GM12891 (cell line): ENCODE measurements at regions not wholly inside any gene's neighbourhood (a gene's known extent, or its start where the extent isn't known, plus 50 kb on each side); places are given as distances from the start of the nearest gene placed in this dataset.
"Not testable (repeated sequence)": the region's sequence is repeated elsewhere in the genome, so short reads cannot be mapped to it uniquely, and the experiment has no call there.

Experiments used
- DNase-seq: peaks from one replicate; pipeline ENCODE4 v3.0.0; 2011; ENCODE audit warnings: low spot score; ENCODE audit not compliant: insufficient read length
- FAIRE-seq: peaks from 2 replicates; lab custom pipeline; 2011; peaks lifted over from hg19 to GRCh38; lab: Jason Lieb, UNC
- PAX5 ChIP-seq: IDR thresholded peaks from 2 replicates; pipeline ENCODE4 v1.6.1; 2011; ENCODE audit warnings: low read length, moderate library complexity, mild to moderate bottlenecking; ENCODE audit not compliant: insufficient read depth, severe bottlenecking
- POLR2A ChIP-seq: IDR thresholded peaks from 2 replicates; pipeline ENCODE4 v1.6.1; 2011; ENCODE audit warnings: low read depth, low read length, control low read depth
- POLR2AphosphoS5 ChIP-seq: IDR thresholded peaks from 2 replicates; pipeline ENCODE4 v1.6.1; 2011; ENCODE audit warnings: low read depth, low read length, control low read depth
- POU2F2 ChIP-seq: IDR thresholded peaks from 2 replicates; pipeline ENCODE4 v1.6.1; 2011; ENCODE audit warnings: low read depth, mild to moderate bottlenecking, control low read depth, low read length, moderate library complexity
- SPI1 ChIP-seq: IDR thresholded peaks from 2 replicates; pipeline ENCODE4 v1.6.1; 2011; ENCODE audit warnings: low read depth, low read length, control low read depth
- TAF1 ChIP-seq: IDR thresholded peaks from 2 replicates; pipeline ENCODE4 v1.6.1; 2011; ENCODE audit warnings: low read depth, low read length, control low read depth

DNA sequence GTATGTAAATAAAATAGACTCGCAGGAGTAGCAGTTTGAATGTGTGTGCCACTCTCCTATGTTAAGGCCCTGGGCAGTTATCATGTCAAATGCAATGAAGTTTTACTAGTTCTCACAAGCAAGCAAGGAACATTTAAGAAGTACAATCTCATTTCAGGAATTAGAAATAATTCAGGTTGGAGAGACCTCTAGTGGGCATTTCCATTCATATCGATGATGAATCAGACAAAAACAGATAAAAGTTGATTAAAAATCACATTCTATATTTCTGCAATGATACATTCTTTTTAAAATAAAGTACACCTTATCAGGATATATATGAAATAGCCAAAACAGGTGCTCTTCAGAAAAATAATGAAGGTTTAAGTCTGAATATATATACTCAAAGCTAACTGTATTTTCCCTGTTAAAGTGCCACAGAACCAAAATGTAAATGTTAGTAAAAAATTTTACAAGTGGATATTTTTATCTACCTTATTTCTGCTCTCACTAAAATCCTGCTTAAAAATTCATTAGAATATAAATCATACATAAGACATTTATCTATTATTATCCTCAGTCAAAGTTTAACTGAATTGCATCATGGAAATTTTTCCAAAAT, 492.4 kb upstream of the FRG2C start:
- TF ChIP-seq POLR2AphosphoS5 (no peak), TAF1 (no peak), POU2F2 (no peak), POLR2A (no peak), SPI1 (no peak), PAX5 (no peak)
- DNase-seq, result no peak
- FAIRE-seq, result no peak

- TF ChIP-seq POLR2AphosphoS5, result no peak
- no peak for TF ChIP-seq POU2F2
- TF ChIP-seq POLR2A, result no peak
- FAIRE-seq (no peak), DNase-seq (no peak)
Observed at GRCh38 chr3:75176937-75177336, 487.2 kb upstream of the FRG2C start.

DNA sequence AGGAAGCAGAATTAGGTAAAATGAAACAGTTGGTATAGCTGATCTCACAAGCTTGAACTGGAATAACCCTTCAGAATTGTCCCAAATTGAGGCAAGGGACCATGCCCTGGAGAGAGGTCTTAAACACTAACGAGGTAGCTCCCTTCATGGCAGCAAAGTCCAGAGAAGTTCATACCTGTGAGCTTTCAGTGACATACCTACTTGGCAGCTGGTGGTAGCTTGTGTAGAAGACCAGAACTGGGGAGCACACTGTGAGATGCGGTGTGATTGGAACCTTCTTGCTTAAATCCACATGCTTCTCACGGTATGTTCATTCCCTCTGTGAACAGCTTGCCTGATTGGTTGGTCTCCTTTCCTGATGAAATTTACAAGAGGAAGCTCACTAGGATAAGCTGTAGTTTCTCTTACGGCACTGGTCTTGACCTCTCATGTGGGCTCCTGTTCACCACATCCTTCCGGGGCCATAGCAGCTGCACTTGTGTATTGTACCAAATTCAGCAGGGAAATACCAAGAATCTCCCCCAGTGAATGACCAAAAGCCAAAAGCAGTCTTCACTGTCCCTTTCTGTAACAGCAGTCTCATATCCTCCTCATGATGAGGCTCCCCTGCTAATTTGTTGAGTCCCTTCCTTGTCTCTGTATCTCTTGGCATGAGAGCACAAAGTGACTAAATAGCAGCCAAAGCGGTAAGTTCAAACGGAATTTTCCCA, 483.7 kb upstream of the FRG2C start:
- DNase-seq (no peak), FAIRE-seq (no peak)
- no peak for TF ChIP-seq POLR2A
- TF ChIP-seq POU2F2, result no peak
- no peak for TF ChIP-seq PAX5
- no peak for TF ChIP-seq POLR2AphosphoS5
- TF ChIP-seq TAF1, result no peak
- TF ChIP-seq SPI1, result no peak

DNA sequence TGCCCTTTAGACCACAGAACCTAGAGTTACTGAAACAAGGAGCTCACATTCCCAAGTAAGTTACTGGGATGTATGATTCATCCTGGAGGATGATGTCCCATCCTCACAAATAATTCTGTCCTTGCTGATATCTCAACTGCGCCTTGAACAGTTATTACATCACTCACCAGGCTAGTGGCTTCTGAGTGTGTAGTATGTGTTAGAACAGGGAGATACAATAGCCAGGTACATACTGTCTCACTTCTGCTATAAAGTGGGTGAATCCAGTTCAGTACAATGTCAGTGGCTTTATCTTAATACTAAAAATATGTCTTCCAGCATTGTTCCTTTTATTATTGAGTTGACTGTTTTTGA, 483.2 kb upstream of the FRG2C start:
- no peak for DNase-seq
- FAIRE-seq, result no peak
- TF ChIP-seq POU2F2 (no peak), POLR2AphosphoS5 (no peak), PAX5 (no peak), SPI1 (no peak), POLR2A (no peak), TAF1 (no peak)

- TF ChIP-seq POLR2AphosphoS5 (no peak), SPI1 (no peak), POU2F2 (no peak), PAX5 (no peak), POLR2A (no peak), TAF1 (no peak)
- no peak for DNase-seq
- FAIRE-seq, result no peak
Observed at GRCh38 chr3:75188962-75189361, 475.2 kb upstream of the FRG2C start.

GRCh38 chr3:75192146-75192616, 471.9 kb upstream of the FRG2C start:
- TF ChIP-seq POLR2A, result no peak
- TF ChIP-seq POLR2AphosphoS5, result no peak
- TF ChIP-seq POU2F2, result no peak
- TF ChIP-seq PAX5, result no peak
- TF ChIP-seq TAF1, result no peak
- no peak for TF ChIP-seq SPI1
- DNase-seq, result no peak
- FAIRE-seq, result peak; percentile 77

DNA sequence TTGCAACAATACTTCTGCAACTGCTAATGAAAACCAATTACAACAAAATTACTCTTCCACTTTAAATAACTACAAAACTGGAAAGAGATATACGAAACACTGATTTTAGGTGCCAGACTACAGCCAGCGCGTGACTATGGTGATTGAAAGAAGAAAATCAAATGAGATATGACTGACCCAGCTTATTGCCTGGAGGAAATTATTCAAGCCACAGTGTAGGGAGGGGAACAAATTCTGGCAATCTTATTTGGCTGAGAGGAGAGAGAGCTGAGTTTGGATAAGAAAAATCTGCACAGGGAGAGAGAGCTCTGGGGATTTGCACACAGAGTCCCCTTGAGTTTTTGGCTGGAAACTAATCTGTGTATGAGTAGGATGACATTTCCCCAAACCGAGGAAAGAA, 470.3 kb upstream of the FRG2C start:
- no peak for FAIRE-seq
- TF ChIP-seq SPI1, result no peak
- TF ChIP-seq POU2F2, result no peak
- no peak for TF ChIP-seq PAX5
- TF ChIP-seq POLR2A, result no peak
- no peak for TF ChIP-seq POLR2AphosphoS5
- TF ChIP-seq TAF1, result no peak

DNA sequence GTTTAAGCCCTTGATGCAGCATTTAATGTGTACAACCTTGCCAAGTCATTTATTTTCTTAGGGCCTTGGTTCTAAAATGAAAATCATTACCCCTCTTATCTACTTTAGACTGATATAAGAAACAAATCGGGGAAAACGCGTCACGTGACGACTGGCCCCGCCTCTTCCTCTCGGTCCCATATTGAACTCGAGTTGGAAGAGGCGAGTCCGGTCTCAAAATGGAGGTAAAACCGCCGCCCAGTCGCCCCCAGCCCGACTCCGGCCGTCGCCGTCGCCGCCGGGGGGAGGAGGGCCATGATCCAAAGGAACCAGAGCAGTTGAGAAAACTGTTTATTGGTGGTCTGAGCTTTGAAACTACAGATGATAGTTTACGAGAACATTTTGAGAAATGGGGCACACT, 449.8 kb upstream of the FRG2C start:
- peak; percentile 52 for FAIRE-seq
- not testable (repeated sequence) for DNase-seq

More for the DNA sequence above, 470.3 kb upstream of the FRG2C start:
- no peak for DNase-seq

DNA sequence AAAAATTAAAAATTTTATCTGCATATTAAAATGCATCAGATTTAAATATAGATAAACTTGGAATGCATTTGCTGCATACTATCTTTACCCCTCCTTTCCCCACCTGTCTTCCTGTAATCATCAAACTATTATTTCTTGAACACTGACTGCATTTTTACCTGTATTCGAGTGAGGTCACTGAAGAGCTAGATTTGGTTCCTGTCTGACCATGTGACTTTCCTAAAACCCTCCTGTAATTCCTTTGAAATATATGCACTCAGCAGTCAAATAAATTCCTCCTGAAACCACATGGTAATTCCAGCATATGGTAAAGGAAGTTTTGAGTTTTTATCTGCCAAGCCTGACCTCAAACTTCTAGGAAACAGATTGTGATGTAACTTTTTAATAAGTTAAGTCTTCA, 445.6 kb upstream of the FRG2C start:
- no peak for TF ChIP-seq POLR2A
- DNase-seq, result no peak
- FAIRE-seq, result no peak

GRCh38 chr3:75220932-75221331, 443.2 kb upstream of the FRG2C start:
- DNase-seq (no peak), FAIRE-seq (no peak)
- TF ChIP-seq POU2F2 (no peak), TAF1 (no peak), SPI1 (no peak), POLR2AphosphoS5 (no peak), POLR2A (no peak), PAX5 (no peak)

DNA sequence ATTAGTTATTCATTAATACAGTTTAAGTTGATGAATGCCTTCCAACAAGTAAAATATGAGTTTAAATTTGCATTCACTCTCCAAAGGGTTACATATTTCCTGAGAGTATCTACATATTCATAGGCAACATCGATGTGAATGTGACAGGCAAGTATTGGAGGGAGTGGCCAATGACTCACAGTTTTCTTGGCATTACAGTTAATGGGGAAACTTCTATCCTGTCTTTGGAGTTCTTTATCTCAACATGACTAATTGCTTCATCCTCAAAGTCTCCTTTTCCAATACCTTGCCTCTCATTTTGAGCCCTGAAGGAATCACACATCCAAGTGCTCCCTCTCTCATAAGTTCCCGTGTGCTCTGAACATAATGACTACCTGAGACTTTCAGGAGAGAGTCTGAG, 439.7 kb upstream of the FRG2C start:
- FAIRE-seq, result no peak
- DNase-seq, result no peak
- no peak for TF ChIP-seq POU2F2
- TF ChIP-seq TAF1, result no peak
- no peak for TF ChIP-seq SPI1
- TF ChIP-seq POLR2A, result no peak
- no peak for TF ChIP-seq POLR2AphosphoS5
- no peak for TF ChIP-seq PAX5
